OCI-LY7 (cell line): ENCODE measurements at regions not wholly inside any gene's neighbourhood (a gene's known extent, or its start where the extent isn't known, plus 50 kb on each side); places are given as distances from the start of the nearest gene placed in this dataset.
A peak's percentile ranks its signal among the peaks of the same experiment; 100 is the strongest.

Experiments
- BruUV-seq: library from RNA; stranded (reverse); fragments of 400-500 nt; replicated peaks from 2 replicates; lab custom pipeline; 2021; lab: Mats Ljungman, UMichigan
- CTCF ChIA-PET: fragments of 300-600 bp; sonication (Branson Sonifier 250); formaldehyde crosslinking; loops from one replicate; lab custom pipeline; 2022; ENCODE audit warnings: antibody characterized with exemption; ENCODE audit not compliant: unreplicated experiment; lab: Charles Lee
- POLR2A ChIA-PET: fragments of 300-600 bp; sonication (Branson Sonifier 250); formaldehyde crosslinking; loops from one replicate; lab custom pipeline; 2022; ENCODE audit warnings: antibody characterized with exemption; lab: Charles Lee
- DNase-seq: peaks from one replicate; pipeline ENCODE4 v3.0.0-alpha.2; 2015; ENCODE audit warnings: low spot score
- H2AFZ ChIP-seq: fragments of 200-600 bp; sonication (generic), shearing (Covaris generic); 2 replicates; pipeline ENCODE4 v1.6.1; 2014; ENCODE audit warnings: mild to moderate bottlenecking, antibody characterized with exemption, low read length, moderate library complexity
- H3K27ac ChIP-seq: fragments of 200-600 bp; sonication (generic); 2 replicates; pipeline ENCODE4 v1.5.1; 2014; ENCODE audit warnings: mixed run types, low read depth, mild to moderate bottlenecking, moderate library complexity, low read length, inconsistent platforms; ENCODE audit not compliant: poor library complexity, severe bottlenecking
- H3K36me3 ChIP-seq: fragments of 200-600 bp; sonication (generic); 2 replicates; pipeline ENCODE4 v1.6.1; 2014; ENCODE audit warnings: mild to moderate bottlenecking, antibody characterized with exemption, low read length, moderate library complexity, mixed read lengths; ENCODE audit not compliant: insufficient read depth
- H3K4me1 ChIP-seq: fragments of 200-600 bp; sonication (generic); 2 replicates; pipeline ENCODE4 v1.5.1; 2014; ENCODE audit warnings: mild to moderate bottlenecking, low read length; ENCODE audit not compliant: insufficient read depth, poor library complexity, severe bottlenecking
- H3K4me2 ChIP-seq: fragments of 200-600 bp; sonication (generic); 2 replicates; pipeline ENCODE4 v1.6.1; 2014; ENCODE audit warnings: mild to moderate bottlenecking, low read length
- H3K4me3 ChIP-seq: fragments of 200-600 bp; sonication (generic); 2 replicates; pipeline ENCODE4 v1.5.1; 2014; ENCODE audit warnings: mild to moderate bottlenecking, low read depth, low read length; ENCODE audit not compliant: poor library complexity, severe bottlenecking
- H3K79me2 ChIP-seq: fragments of 200-600 bp; sonication (generic); 2 replicates; pipeline ENCODE4 v1.6.1; 2016; ENCODE audit warnings: low read depth, mild to moderate bottlenecking, low read length, moderate library complexity, mixed read lengths; ENCODE audit not compliant: insufficient read depth
- H3K9me2 ChIP-seq: fragments of 200-600 bp; sonication (generic); 2 replicates; pipeline ENCODE4 v1.6.1; 2016; ENCODE audit warnings: mild to moderate bottlenecking, low read length, mixed read lengths; ENCODE audit not compliant: insufficient read depth
- H3K9me3 ChIP-seq: fragments of 200-600 bp; sonication (generic); 2 replicates; pipeline ENCODE4 v1.6.1; 2014; ENCODE audit warnings: mild to moderate bottlenecking, mixed run types, low read length, mixed read lengths
- H4K20me1 ChIP-seq: fragments of 200-600 bp; sonication (generic); 2 replicates; pipeline ENCODE4 v1.6.1; 2014; ENCODE audit warnings: mild to moderate bottlenecking, antibody characterized with exemption, low read length, moderate library complexity, mixed read lengths; ENCODE audit not compliant: insufficient read depth
- EZH2phosphoT487 ChIP-seq: fragments of 200-600 bp; sonication (generic); IDR thresholded peaks from 2 replicates; pipeline ENCODE4 v1.6.1; 2018; ENCODE audit warnings: low read depth, borderline replicate concordance, mild to moderate bottlenecking, mixed run types, antibody characterized with exemption, low read length, moderate library complexity, mixed read lengths
- intact Hi-C: fragments of 100-400 bp; cut with micrococcal nuclease; formaldehyde crosslinking; loops from one replicate; pipeline ENCODE4 v1.10.0; 2022; ENCODE audit not compliant: unreplicated experiment
- TF ChIP-seq, protein P1 (sequence below): fragments of 200-600 bp; sonication (generic); conservative IDR thresholded peaks from 2 replicates; pipeline ENCODE4 v1.5.1; 2014; ENCODE audit warnings: mild to moderate bottlenecking, antibody characterized with exemption, low read length, moderate library complexity, mixed read lengths

DNA sequence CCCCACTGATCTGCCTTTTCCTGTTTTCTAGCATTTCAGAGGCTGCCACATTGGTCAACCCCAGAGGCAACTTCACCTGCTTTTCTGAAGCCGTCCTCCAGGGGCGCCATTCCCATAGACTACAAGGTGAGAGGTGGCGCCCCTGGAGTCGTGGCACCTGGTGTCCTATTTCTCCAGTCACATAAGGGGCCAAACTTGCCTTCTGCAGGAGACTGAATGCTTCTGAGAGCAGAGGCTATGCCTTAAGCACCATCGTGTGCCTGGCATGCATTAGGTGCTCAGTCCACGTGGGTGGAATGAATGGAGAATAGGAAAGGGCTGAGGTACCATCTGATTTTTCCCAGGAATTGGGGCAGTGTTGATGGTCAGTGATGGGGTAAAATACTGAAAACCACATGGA, 164.8 kb downstream of the HAPSTR1 start:
- ChIA-PET POLR2A (no interaction called here), CTCF (no interaction called here)
- Histone ChIP-seq H3K9me3 (no peaks in the 10 kb centered on the region), H3K4me3 (no peak overlapping the region), H3K9me2 (no peaks in the 10 kb centered on the region), H2AFZ (no peak overlapping the region), H3K27ac (no peak overlapping the region), H3K4me2 (no peak overlapping the region), H3K79me2 (no peaks in the 10 kb centered on the region), H4K20me1 (no peaks in the 10 kb centered on the region), H3K4me1 (no peaks in the 10 kb centered on the region), H3K36me3 (no peaks in the 10 kb centered on the region)
- BruUV-seq = no TSS peak
- intact Hi-C loops = loop anchor here (5.0 kb wide), 1 partner anchor 119 kb away; no protein-coding TSS in a partner anchor
- DNase-seq = peak; percentile 70
- TF ChIP-seq, protein P1, sequence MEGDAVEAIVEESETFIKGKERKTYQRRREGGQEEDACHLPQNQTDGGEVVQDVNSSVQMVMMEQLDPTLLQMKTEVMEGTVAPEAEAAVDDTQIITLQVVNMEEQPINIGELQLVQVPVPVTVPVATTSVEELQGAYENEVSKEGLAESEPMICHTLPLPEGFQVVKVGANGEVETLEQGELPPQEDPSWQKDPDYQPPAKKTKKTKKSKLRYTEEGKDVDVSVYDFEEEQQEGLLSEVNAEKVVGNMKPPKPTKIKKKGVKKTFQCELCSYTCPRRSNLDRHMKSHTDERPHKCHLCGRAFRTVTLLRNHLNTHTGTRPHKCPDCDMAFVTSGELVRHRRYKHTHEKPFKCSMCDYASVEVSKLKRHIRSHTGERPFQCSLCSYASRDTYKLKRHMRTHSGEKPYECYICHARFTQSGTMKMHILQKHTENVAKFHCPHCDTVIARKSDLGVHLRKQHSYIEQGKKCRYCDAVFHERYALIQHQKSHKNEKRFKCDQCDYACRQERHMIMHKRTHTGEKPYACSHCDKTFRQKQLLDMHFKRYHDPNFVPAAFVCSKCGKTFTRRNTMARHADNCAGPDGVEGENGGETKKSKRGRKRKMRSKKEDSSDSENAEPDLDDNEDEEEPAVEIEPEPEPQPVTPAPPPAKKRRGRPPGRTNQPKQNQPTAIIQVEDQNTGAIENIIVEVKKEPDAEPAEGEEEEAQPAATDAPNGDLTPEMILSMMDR = peak; percentile 94
- TF ChIP-seq EZH2phosphoT487 = no peak

DNA sequence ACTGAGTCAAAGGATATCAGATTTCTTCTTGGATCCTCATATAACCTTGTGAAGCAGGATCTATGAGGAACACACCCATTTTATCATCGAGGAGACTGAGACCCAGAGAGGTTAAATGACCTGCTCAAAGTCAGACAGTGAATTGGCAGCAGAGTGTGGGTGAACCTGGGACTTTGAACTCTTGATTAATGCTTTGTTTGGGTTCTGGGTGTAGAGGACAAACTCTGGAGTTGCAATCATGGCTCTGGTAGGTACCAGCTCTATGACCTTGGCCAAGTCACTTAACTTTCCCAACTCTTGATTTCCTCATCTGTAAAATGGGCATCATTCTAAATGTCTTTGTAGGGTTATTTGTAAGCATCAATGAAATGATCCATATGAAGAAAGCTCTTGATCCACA, 166.4 kb downstream of the HAPSTR1 start:
- BruUV-seq = no TSS peak
- TF ChIP-seq EZH2phosphoT487 = no peak
- TF ChIP-seq, protein P1 = no peak
- Histone ChIP-seq H3K9me2 (no peaks in the 10 kb centered on the region), H4K20me1 (no peaks in the 10 kb centered on the region), H3K4me1 (no peaks in the 10 kb centered on the region), H3K9me3 (no peaks in the 10 kb centered on the region), H3K4me2 (no peak overlapping the region), H3K36me3 (no peaks in the 10 kb centered on the region), H3K4me3 (no peak overlapping the region), H3K27ac (no peak overlapping the region), H3K79me2 (no peaks in the 10 kb centered on the region), H2AFZ (peak overlapping the region; percentile 79)
- intact Hi-C loops = loop anchor here (5.0 kb wide), 1 partner anchor 121 kb away; no protein-coding TSS in a partner anchor
- ChIA-PET CTCF (interaction anchor here (0.5 kb wide), 1 partner anchor 74 kb away, joined by 3 read pairs; no protein-coding TSS in a partner anchor), POLR2A (no interaction called here)
- no peak for DNase-seq

DNA sequence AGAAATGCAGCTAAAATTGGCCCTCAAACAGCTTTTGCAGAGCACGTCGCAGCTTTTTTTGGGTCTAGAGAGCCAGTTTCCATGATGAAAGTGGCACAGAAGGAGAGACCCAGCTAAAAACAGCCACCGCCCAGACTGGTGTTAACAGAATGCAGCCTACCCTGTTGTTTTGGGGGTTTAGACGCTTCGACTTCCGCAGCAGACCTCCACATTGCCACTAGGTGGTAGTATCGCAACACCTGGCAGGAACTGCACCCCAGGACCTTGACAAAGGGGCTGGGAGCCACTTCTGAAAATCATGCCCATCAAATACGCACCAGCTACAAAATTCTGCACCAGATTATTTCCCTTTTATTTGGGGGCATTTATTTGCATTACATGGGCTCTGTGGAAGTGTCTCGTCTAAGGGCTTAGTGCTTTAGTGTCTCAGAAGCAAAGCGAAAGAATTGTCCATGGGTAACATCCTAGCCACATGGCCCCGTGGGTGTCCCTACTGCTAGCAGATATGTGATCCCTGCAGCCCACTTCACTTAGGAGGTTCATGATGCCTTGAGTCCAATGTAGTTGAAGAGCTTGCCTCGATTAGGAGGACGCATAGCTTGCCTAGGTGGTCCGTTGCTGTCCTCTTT, 167.1 kb downstream of the HAPSTR1 start:
- Histone ChIP-seq H3K27ac (no peak overlapping the region), H2AFZ (peak overlapping the region; percentile 79), H4K20me1 (no peaks in the 10 kb centered on the region), H3K9me2 (no peaks in the 10 kb centered on the region), H3K79me2 (no peaks in the 10 kb centered on the region), H3K4me1 (no peaks in the 10 kb centered on the region), H3K9me3 (no peaks in the 10 kb centered on the region), H3K4me2 (no peak overlapping the region), H3K4me3 (no peak overlapping the region), H3K36me3 (no peaks in the 10 kb centered on the region)
- intact Hi-C loops = loop anchor here (5.0 kb wide), 1 partner anchor 121 kb away; no protein-coding TSS in a partner anchor
- CTCF ChIA-PET = no interaction called here
- DNase-seq = peak; percentile 70
- POLR2A ChIA-PET = interaction anchor here (0.7 kb wide), 1 partner anchor 15 kb away, joined by 4 read pairs; no protein-coding TSS in a partner anchor
- no TSS peak for BruUV-seq
- no peak for TF ChIP-seq EZH2phosphoT487
- TF ChIP-seq, protein P1 = peak; percentile 95
